ENCODE measurements at regions not wholly inside any gene's neighbourhood (a gene's known extent, or its start where the extent isn't known, plus 50 kb on each side); places are given as distances from the start of the nearest gene placed in this dataset.

GRCh38 chr11:134807997-134808396 is 396.0 kb upstream of the B3GAT1 start:
- Mint-ChIP-seq H3K36me3 (no peaks in the 10 kb centered on the region), H3K27ac (no peak overlapping the region), H3K4me1 (no peaks in the 10 kb centered on the region), H3K9me3 (no peaks in the 10 kb centered on the region), H3K4me3 (no peak overlapping the region), H3K27me3 (ENCODE audit: low read depth) (no peaks in the 10 kb centered on the region; the same call in 1 of the 2 replicates)
- TF ChIP-seq, protein P1, sequence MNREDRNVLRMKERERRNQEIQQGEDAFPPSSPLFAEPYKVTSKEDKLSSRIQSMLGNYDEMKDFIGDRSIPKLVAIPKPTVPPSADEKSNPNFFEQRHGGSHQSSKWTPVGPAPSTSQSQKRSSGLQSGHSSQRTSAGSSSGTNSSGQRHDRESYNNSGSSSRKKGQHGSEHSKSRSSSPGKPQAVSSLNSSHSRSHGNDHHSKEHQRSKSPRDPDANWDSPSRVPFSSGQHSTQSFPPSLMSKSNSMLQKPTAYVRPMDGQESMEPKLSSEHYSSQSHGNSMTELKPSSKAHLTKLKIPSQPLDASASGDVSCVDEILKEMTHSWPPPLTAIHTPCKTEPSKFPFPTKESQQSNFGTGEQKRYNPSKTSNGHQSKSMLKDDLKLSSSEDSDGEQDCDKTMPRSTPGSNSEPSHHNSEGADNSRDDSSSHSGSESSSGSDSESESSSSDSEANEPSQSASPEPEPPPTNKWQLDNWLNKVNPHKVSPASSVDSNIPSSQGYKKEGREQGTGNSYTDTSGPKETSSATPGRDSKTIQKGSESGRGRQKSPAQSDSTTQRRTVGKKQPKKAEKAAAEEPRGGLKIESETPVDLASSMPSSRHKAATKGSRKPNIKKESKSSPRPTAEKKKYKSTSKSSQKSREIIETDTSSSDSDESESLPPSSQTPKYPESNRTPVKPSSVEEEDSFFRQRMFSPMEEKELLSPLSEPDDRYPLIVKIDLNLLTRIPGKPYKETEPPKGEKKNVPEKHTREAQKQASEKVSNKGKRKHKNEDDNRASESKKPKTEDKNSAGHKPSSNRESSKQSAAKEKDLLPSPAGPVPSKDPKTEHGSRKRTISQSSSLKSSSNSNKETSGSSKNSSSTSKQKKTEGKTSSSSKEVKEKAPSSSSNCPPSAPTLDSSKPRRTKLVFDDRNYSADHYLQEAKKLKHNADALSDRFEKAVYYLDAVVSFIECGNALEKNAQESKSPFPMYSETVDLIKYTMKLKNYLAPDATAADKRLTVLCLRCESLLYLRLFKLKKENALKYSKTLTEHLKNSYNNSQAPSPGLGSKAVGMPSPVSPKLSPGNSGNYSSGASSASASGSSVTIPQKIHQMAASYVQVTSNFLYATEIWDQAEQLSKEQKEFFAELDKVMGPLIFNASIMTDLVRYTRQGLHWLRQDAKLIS (CRISPR knock-in tag; IDR thresholded peaks at IDR 0.05; ENCODE audit: borderline replicate concordance): no peak
- TF ChIP-seq CREB1 (CRISPR knock-in tag; IDR thresholded peaks at IDR 0.05) (no peak), ZNF317 (CRISPR knock-in tag; IDR thresholded peaks at IDR 0.05; ENCODE audit: borderline replicate concordance, low read depth) (no peak), NFE2L1 (CRISPR knock-in tag; IDR thresholded peaks at IDR 0.05) (no peak)
- ATAC-seq: no peak
- DNase-seq (ENCODE audit: low spot score): no peak
- POLR2A ChIA-PET: no interaction called here
- CTCF ChIA-PET: no interaction called here

GRCh38 chr11:134802598-134802997 is 390.6 kb upstream of the B3GAT1 start:
- no peak overlapping the region for H3K4me3 Mint-ChIP-seq
- TF ChIP-seq NFYB (CRISPR knock-in tag; conservative IDR thresholded peaks at IDR 0.05; ENCODE audit: low read depth): no peak
- TF ChIP-seq ETV6 (CRISPR knock-in tag; IDR thresholded peaks at IDR 0.05): no peak
- TF ChIP-seq, protein P2, sequence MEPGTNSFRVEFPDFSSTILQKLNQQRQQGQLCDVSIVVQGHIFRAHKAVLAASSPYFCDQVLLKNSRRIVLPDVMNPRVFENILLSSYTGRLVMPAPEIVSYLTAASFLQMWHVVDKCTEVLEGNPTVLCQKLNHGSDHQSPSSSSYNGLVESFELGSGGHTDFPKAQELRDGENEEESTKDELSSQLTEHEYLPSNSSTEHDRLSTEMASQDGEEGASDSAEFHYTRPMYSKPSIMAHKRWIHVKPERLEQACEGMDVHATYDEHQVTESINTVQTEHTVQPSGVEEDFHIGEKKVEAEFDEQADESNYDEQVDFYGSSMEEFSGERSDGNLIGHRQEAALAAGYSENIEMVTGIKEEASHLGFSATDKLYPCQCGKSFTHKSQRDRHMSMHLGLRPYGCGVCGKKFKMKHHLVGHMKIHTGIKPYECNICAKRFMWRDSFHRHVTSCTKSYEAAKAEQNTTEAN (CRISPR knock-in tag; IDR thresholded peaks at IDR 0.05): no peak
- peaks cover 5% of the 10 kb centered on the region; the same call in 1 of the 2 replicates for H3K27me3 Mint-ChIP-seq (ENCODE audit: low read depth)
- POLR2A ChIA-PET: no interaction called here
- no peak overlapping the region for H3K27ac Mint-ChIP-seq
- CTCF ChIA-PET: interaction anchor here (1.4 kb wide), 1 partner anchor 66 kb away, joined by 6 read pairs; no protein-coding TSS in a partner anchor
- H3K9me3 Mint-ChIP-seq: no peaks in the 10 kb centered on the region
- peaks cover 22% of the 10 kb centered on the region for H3K4me1 Mint-ChIP-seq
- H3K36me3 Mint-ChIP-seq: no peaks in the 10 kb centered on the region
- DNase-seq (ENCODE audit: low spot score) (no peak), ATAC-seq (no peak)

- peaks cover 5% of the 10 kb centered on the region; the same call in 1 of the 2 replicates for H3K27me3 Mint-ChIP-seq (ENCODE audit: low read depth)
- ChIA-PET CTCF (interaction anchor here (1.4 kb wide), 1 partner anchor 66 kb away, joined by 6 read pairs; no protein-coding TSS in a partner anchor), POLR2A (no interaction called here)
- DNase-seq (ENCODE audit: low spot score) (no peak), ATAC-seq (peak; percentile 43; the same call in 1 of the 2 replicates)
- H3K4me1 Mint-ChIP-seq: peaks cover 22% of the 10 kb centered on the region
- H3K36me3 Mint-ChIP-seq: no peaks in the 10 kb centered on the region
- no peak overlapping the region for H3K27ac Mint-ChIP-seq
- H3K4me3 Mint-ChIP-seq: no peak overlapping the region
- TF ChIP-seq ZNF219 (CRISPR knock-in tag; IDR thresholded peaks at IDR 0.05; ENCODE audit: borderline replicate concordance) (no peak), JUN (CRISPR knock-in tag; IDR thresholded peaks at IDR 0.05) (no peak), CREM (CRISPR knock-in tag; IDR thresholded peaks at IDR 0.05) (no peak), CBFB (CRISPR knock-in tag; IDR thresholded peaks at IDR 0.05; ENCODE audit: low read depth) (no peak), ZNF416 (CRISPR knock-in tag; IDR thresholded peaks at IDR 0.05) (no peak), ERG (CRISPR knock-in tag; IDR thresholded peaks at IDR 0.05) (no peak)
- TF ChIP-seq, protein P1 (CRISPR knock-in tag; IDR thresholded peaks at IDR 0.05; ENCODE audit: borderline replicate concordance): no peak
- no peaks in the 10 kb centered on the region for H3K9me3 Mint-ChIP-seq
Observed at GRCh38 chr11:134802116-134802515, 390.1 kb upstream of the B3GAT1 start.

All from WTC11 (cell line).